LNCaP clone FGC (cell line): ENCODE measurements at regions not wholly inside any gene's neighbourhood (a gene's known extent, or its start where the extent isn't known, plus 50 kb on each side); places are given as distances from the start of the nearest gene placed in this dataset.

Experiments used
- DNase-seq: peaks from one replicate; pipeline ENCODE4 v3.0.0-alpha.2; 2011; ENCODE audit warnings: low read depth
- H3K4me3 ChIP-seq: 2 replicates; pipeline ENCODE4 v1.5.1; 2011; ENCODE audit warnings: mild to moderate bottlenecking, low read depth, low read length, control low read depth
- CTCF ChIP-seq: IDR thresholded peaks from 2 replicates; pipeline ENCODE4 v1.5.1; 2012; ENCODE audit warnings: mild to moderate bottlenecking; ENCODE audit not compliant: control insufficient read depth, insufficient read depth; ENCODE audit errors: extremely low read depth

- H3K4me3 ChIP-seq: no peak overlapping the region
- TF ChIP-seq CTCF: no peak
- DNase-seq: no peak
Observed at GRCh38 chr13:36567485-36567884, 106.3 kb upstream of the SERTM1 start.

GRCh38 chr13:36570489-36570888 lies 103.3 kb upstream of the SERTM1 start:
- no peak overlapping the region for H3K4me3 ChIP-seq
- no peak for DNase-seq
- no peak for TF ChIP-seq CTCF

- no peak for DNase-seq
- TF ChIP-seq CTCF: no peak
- no peak overlapping the region for H3K4me3 ChIP-seq
Observed at GRCh38 chr13:36571444-36571843, 102.4 kb upstream of the SERTM1 start.

- no peak for TF ChIP-seq CTCF
- H3K4me3 ChIP-seq: no peak overlapping the region
- DNase-seq: no peak
Observed at GRCh38 chr13:36582977-36583376, 90.8 kb upstream of the SERTM1 start.

GRCh38 chr13:36599641-36600040 lies 74.2 kb upstream of the SERTM1 start:
- no peak for DNase-seq
- H3K4me3 ChIP-seq: no peak overlapping the region
- TF ChIP-seq CTCF: no peak

GRCh38 chr13:36601186-36601585 lies 72.6 kb upstream of the SERTM1 start:
- no peak overlapping the region for H3K4me3 ChIP-seq
- no peak for TF ChIP-seq CTCF
- DNase-seq: no peak

- no peak for DNase-seq
- no peak overlapping the region for H3K4me3 ChIP-seq
- no peak for TF ChIP-seq CTCF
Observed at GRCh38 chr13:36606060-36606459, 67.8 kb upstream of the SERTM1 start.
